GM12878 (cell line): ENCODE measurements at regions not wholly inside any gene's neighbourhood (a gene's known extent, or its start where the extent isn't known, plus 50 kb on each side); places are given as distances from the start of the nearest gene placed in this dataset.

Experiments used
- ATAC-seq: fragments of 200-7000 bp; cut with Tn5 transposase; 3 replicates; pipeline ENCODE4 v1.9.1; 2020; ENCODE audit warnings: mild to moderate bottlenecking, moderate library complexity
- BruUV-seq: library from RNA; stranded (reverse); fragments of 400-500 nt; replicated peaks from 2 replicates; lab custom pipeline; 2021; lab: Mats Ljungman, UMichigan
- CTCF ChIA-PET: fragments of 300-600 bp; sonication (Branson Sonifier 250); formaldehyde crosslinking; extraction: SDS; loops from one replicate; lab custom pipeline; 2021; ENCODE audit warnings: inconsistent platforms; lab: Yijun Ruan, JAX
- POLR2A ChIA-PET: fragments of 350-600 bp; formaldehyde crosslinking; extraction: SDS; loops from one replicate; lab custom pipeline; 2021; ENCODE audit warnings: inconsistent platforms; lab: Charles Lee
- RAD21 ChIA-PET: fragments of 300-600 bp; sonication (Branson Sonifier 250); formaldehyde crosslinking; loops from one replicate; lab custom pipeline; 2023; ENCODE audit warnings: antibody characterized with exemption; ENCODE audit not compliant: unreplicated experiment; lab: Charles Lee
- SMC1A ChIA-PET: fragments of 300-600 bp; sonication (Branson Sonifier 250); formaldehyde crosslinking; loops from one replicate; lab custom pipeline; 2023; ENCODE audit not compliant: unreplicated experiment, uncharacterized antibody; lab: Charles Lee
- DNase-seq: peaks from one replicate; pipeline ENCODE4 v3.0.0-alpha.2; 2011; ENCODE audit warnings: low read depth, low spot score
- FAIRE-seq: peaks from 3 replicates; lab custom pipeline; 2011; peaks lifted over from hg19 to GRCh38; lab: Jason Lieb, UNC
- H2AFZ ChIP-seq: 2 replicates; pipeline ENCODE4 v1.6.0; 2011; ENCODE audit warnings: low read depth, low read length, control low read depth; ENCODE audit not compliant: control insufficient read depth
- H3K27ac ChIP-seq: 2 replicates; pipeline ENCODE4 v1.5.1; 2011; ENCODE audit warnings: control low read depth; ENCODE audit not compliant: control insufficient read depth, insufficient read depth
- H3K27me3 ChIP-seq, 2 experiments: replicated peaks in 1 of 2; 2 replicates each; pipeline versions ENCODE4 v1.6.0 to v1.6.1; 2011; ENCODE audit warnings: low read length in 1 of 2; ENCODE audit not compliant: control insufficient read depth in 2 of 2, insufficient read depth in 2 of 2
- H3K36me3 ChIP-seq, 2 experiments: 2 replicates each; pipeline ENCODE4 v1.5.1; 2011; ENCODE audit warnings: low read length in 1 of 2; ENCODE audit not compliant: control insufficient read depth in 2 of 2, insufficient read depth in 2 of 2
- H3K4me1 ChIP-seq: 2 replicates; pipeline ENCODE4 v1.6.1; 2011; ENCODE audit warnings: mild to moderate bottlenecking, low read length, moderate library complexity, mixed read lengths; ENCODE audit not compliant: control insufficient read depth, insufficient read depth
- H3K4me2 ChIP-seq: 2 replicates; pipeline ENCODE4 v1.6.0; 2011; ENCODE audit warnings: control low read depth; ENCODE audit not compliant: control insufficient read depth, insufficient read depth
- H3K4me3 ChIP-seq: fragments of 200-600 bp; sonication (generic); 2 replicates; pipeline ENCODE4 v1.5.1; 2016
- H3K79me2 ChIP-seq: 2 replicates; pipeline ENCODE4 v1.6.0; 2011; ENCODE audit warnings: low read length; ENCODE audit not compliant: control insufficient read depth, insufficient read depth
- H3K9ac ChIP-seq: 2 replicates; pipeline ENCODE4 v1.8.0; 2011; ENCODE audit warnings: low read length, control low read depth, mixed read lengths; ENCODE audit not compliant: control insufficient read depth, insufficient read depth
- H3K9me3 ChIP-seq: replicated peaks from 3 replicates; pipeline ENCODE4 v1.5.1; 2011; ENCODE audit warnings: mild to moderate bottlenecking, low read length; ENCODE audit not compliant: control insufficient read depth, insufficient read depth
- H4K20me1 ChIP-seq: 2 replicates; pipeline ENCODE4 v1.6.0; 2011; ENCODE audit not compliant: control insufficient read depth, insufficient read depth
- HDAC2 ChIP-seq: fragments of 200-600 bp; sonication (generic); IDR thresholded peaks from 2 replicates; pipeline ENCODE4 v1.6.1; 2017
- IKZF1 ChIP-seq: fragments of 450-650 bp; conservative IDR thresholded peaks from 2 replicates; pipeline ENCODE4 v1.6.1; 2017; ENCODE audit warnings: antibody characterized with exemption, mild to moderate bottlenecking
- IRF3 ChIP-seq: fragments of 450-650 bp; IDR thresholded peaks from 2 replicates; pipeline ENCODE4 v1.6.1; 2014; ENCODE audit warnings: mild to moderate bottlenecking
- MYB ChIP-seq: fragments of 150-350 bp; IDR thresholded peaks from 2 replicates; pipeline ENCODE4 v1.6.1; 2014; ENCODE audit warnings: mild to moderate bottlenecking, low read depth, low read length, borderline replicate concordance
- PAX5 ChIP-seq: IDR thresholded peaks from 2 replicates; pipeline ENCODE4 v1.6.1; 2011; ENCODE audit warnings: low read depth, low read length, borderline replicate concordance
- RAD51 ChIP-seq: fragments of 450-650 bp; IDR thresholded peaks from 2 replicates; pipeline ENCODE4 v1.6.1; 2016; ENCODE audit warnings: moderate library complexity, mild to moderate bottlenecking, inconsistent platforms
- RB1 ChIP-seq: fragments of 450-650 bp; formaldehyde crosslinking; IDR thresholded peaks from 2 replicates; pipeline ENCODE4 v1.6.1; 2017; ENCODE audit warnings: mild to moderate bottlenecking, borderline replicate concordance
- RFX5 ChIP-seq: IDR thresholded peaks from 2 replicates; pipeline ENCODE4 v1.6.1; 2011; ENCODE audit warnings: low read depth, low read length, improper control_type of control experiment
- SMAD5 ChIP-seq: IDR thresholded peaks from 2 replicates; pipeline ENCODE4 v1.6.1; 2016; ENCODE audit warnings: antibody characterized with exemption, low read depth
- SREBF1 ChIP-seq: IDR thresholded peaks from 2 replicates; pipeline ENCODE4 v1.6.1; 2012; ENCODE audit warnings: mild to moderate bottlenecking, low read length
- SUPT20H ChIP-seq: IDR thresholded peaks from 2 replicates; pipeline ENCODE4 v1.6.1; 2011; ENCODE audit warnings: low read depth, mild to moderate bottlenecking, low read length, moderate library complexity, borderline replicate concordance; ENCODE audit not compliant: control insufficient read depth
- TCF7 ChIP-seq: IDR thresholded peaks from 2 replicates; pipeline ENCODE4 v1.6.1; 2014; ENCODE audit warnings: antibody characterized with exemption, borderline replicate concordance
- ZBTB33 ChIP-seq: fragments of 450-650 bp; IDR thresholded peaks from 2 replicates; pipeline ENCODE4 v1.6.1; 2017; ENCODE audit warnings: mild to moderate bottlenecking
- ZNF207 ChIP-seq: fragments of 450-650 bp; IDR thresholded peaks from 2 replicates; pipeline ENCODE4 v1.6.1; 2014; ENCODE audit warnings: antibody characterized with exemption, mild to moderate bottlenecking, borderline replicate concordance
- WGBS: methylation state at CpG from one replicate; pipeline ENCODE4 v1.1.6; 2016; ENCODE audit warnings: low lambda C conversion rate; ENCODE audit not compliant: insufficient replicate concordance, insufficient coverage; ENCODE audit errors: missing lambda C conversion rate; 5-methylcytosine and 5-hydroxymethylcytosine counted together
- in situ Hi-C: fragments of 300-500 bp; cut with MboI; formaldehyde crosslinking; loops from 9 replicates; pipeline ENCODE4 v1.14.3; 2018; ENCODE audit warnings: mixed read lengths
- intact Hi-C: fragments of 100-400 bp; cut with micrococcal nuclease; formaldehyde crosslinking; loops from one replicate; pipeline ENCODE4 v1.14.2; 2022; ENCODE audit not compliant: unreplicated experiment
- TF ChIP-seq, protein P1 (sequence below): fragments of 450-650 bp; IDR thresholded peaks from 2 replicates; pipeline ENCODE4 v1.6.1; 2018; ENCODE audit warnings: mild to moderate bottlenecking, low read depth, moderate library complexity; ENCODE audit not compliant: partially characterized antibody

GRCh38 chr9:91044354-91044753, 242.7 kb downstream of the SYK start:
- WGBS: 28% methylated on average over 3 of the region's 3 CpGs
- BruUV-seq: no TSS peak
- Histone ChIP-seq H2AFZ (no peak overlapping the region), H3K4me1 (no peaks in the 10 kb centered on the region), H3K27ac (no peak overlapping the region), H3K27me3 (no peaks in the 10 kb centered on the region; a peak in 1 of 4 replicates)
- FAIRE-seq (no peak), ATAC-seq (no peak)
- ChIA-PET RAD21 (no interaction called here), CTCF (no interaction called here)
- in situ Hi-C loops: loop anchor here (5.0 kb wide), 1 partner anchor 383 kb away; no protein-coding TSS in a partner anchor
- TF ChIP-seq IKZF1 (no peak), HDAC2 (no peak), MYB (no peak), SUPT20H (no peak), ZBTB33 (no peak), SREBF1 (no peak), PAX5 (no peak), ZNF207 (no peak), RB1 (no peak), RAD51 (no peak), RFX5 (no peak), TCF7 (no peak), IRF3 (no peak), SMAD5 (no peak)
- TF ChIP-seq, protein P1, sequence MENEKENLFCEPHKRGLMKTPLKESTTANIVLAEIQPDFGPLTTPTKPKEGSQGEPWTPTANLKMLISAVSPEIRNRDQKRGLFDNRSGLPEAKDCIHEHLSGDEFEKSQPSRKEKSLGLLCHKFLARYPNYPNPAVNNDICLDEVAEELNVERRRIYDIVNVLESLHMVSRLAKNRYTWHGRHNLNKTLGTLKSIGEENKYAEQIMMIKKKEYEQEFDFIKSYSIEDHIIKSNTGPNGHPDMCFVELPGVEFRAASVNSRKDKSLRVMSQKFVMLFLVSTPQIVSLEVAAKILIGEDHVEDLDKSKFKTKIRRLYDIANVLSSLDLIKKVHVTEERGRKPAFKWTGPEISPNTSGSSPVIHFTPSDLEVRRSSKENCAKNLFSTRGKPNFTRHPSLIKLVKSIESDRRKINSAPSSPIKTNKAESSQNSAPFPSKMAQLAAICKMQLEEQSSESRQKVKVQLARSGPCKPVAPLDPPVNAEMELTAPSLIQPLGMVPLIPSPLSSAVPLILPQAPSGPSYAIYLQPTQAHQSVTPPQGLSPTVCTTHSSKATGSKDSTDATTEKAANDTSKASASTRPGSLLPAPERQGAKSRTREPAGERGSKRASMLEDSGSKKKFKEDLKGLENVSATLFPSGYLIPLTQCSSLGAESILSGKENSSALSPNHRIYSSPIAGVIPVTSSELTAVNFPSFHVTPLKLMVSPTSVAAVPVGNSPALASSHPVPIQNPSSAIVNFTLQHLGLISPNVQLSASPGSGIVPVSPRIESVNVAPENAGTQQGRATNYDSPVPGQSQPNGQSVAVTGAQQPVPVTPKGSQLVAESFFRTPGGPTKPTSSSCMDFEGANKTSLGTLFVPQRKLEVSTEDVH: no peak
- TF ChIP-seq, all 136 proteins: peak for 0
- ChIA-PET SMC1A (interaction anchor here (1.0 to 1.2 kb wide), 2 partner anchors 11 to 43 kb away, joined by 3 to 4 read pairs; no protein-coding TSS in a partner anchor), POLR2A (no interaction called here)
- Histone ChIP-seq H3K4me3 (no peak overlapping the region), H4K20me1 (no peaks in the 10 kb centered on the region), H3K79me2 (no peaks in the 10 kb centered on the region), H3K36me3 (no peaks in the 10 kb centered on the region), H3K9me3 (no peaks in the 10 kb centered on the region), H3K9ac (no peak overlapping the region), H3K4me2 (no peak overlapping the region)
- no peak for DNase-seq
- intact Hi-C loops: loop anchor here (10.0 kb wide), 1 partner anchor 60 kb away; no protein-coding TSS in a partner anchor
